ENCODE measurements at regions not wholly inside any gene's neighbourhood (a gene's known extent, or its start where the extent isn't known, plus 50 kb on each side); places are given as distances from the start of the nearest gene placed in this dataset.
"Not testable (repeated sequence)": the region's sequence is repeated elsewhere in the genome, so short reads cannot be mapped to it uniquely, and the experiment has no call there.

GRCh38 chr12:68984796-68985573 lies 52.0 kb upstream of the CPM start:
- no peak for DNase-seq

- DNase-seq: not testable (repeated sequence)
These were observed 64.6 kb upstream of the CPM start for GRCh38 chr12:68997526-68997925.

- DNase-seq: no peak
These were observed 65.1 kb upstream of the CPM start for GRCh38 chr12:68998041-68998440.

GRCh38 chr12:69000074-69000473 lies 67.1 kb upstream of the CPM start:
- DNase-seq: no peak

- DNase-seq: peak; percentile 60
These were observed 67.7 kb upstream of the CPM start for GRCh38 chr12:69000540-69001243.

- no peak for DNase-seq
These were observed 68.3 kb upstream of the CPM start for GRCh38 chr12:69001251-69001650.

- DNase-seq: peak; percentile 31
These were observed 70.0 kb upstream of the CPM start for GRCh38 chr12:69002969-69003368.

- DNase-seq: no peak
These were observed 71.0 kb upstream of the CPM start for GRCh38 chr12:69003991-69004390.

- DNase-seq: peak; percentile 77
These were observed 74.3 kb upstream of the CPM start for GRCh38 chr12:69007101-69007854.

- DNase-seq: peak; percentile 10
These were observed 74.9 kb upstream of the CPM start for GRCh38 chr12:69007855-69008351.

- peak; percentile 25 for DNase-seq
These were observed 75.5 kb upstream of the CPM start for GRCh38 chr12:69008520-69008919.

GRCh38 chr12:69014047-69014446 lies 81.1 kb upstream of the CPM start:
- DNase-seq: no peak

GRCh38 chr12:69015017-69015416 lies 82.0 kb upstream of the CPM start:
- DNase-seq: no peak

GRCh38 chr12:69015831-69016230 lies 82.9 kb upstream of the CPM start:
- no peak for DNase-seq

GRCh38 chr12:69019082-69019481 lies 86.1 kb upstream of the CPM start:
- DNase-seq: no peak

GRCh38 chr12:69019910-69020309 lies 86.9 kb upstream of the CPM start:
- no peak for DNase-seq

- no peak for DNase-seq
These were observed 89.7 kb upstream of the CPM start for GRCh38 chr12:69022674-69023073.

- no peak for DNase-seq
These were observed 90.9 kb upstream of the CPM start for GRCh38 chr12:69023840-69024239.

- no peak for DNase-seq
These were observed 91.4 kb upstream of the CPM start for GRCh38 chr12:69024413-69024812.

- peak; percentile 50 for DNase-seq
These were observed 91.9 kb upstream of the CPM start for GRCh38 chr12:69024907-69025306.

GRCh38 chr12:69026336-69026735 lies 93.4 kb upstream of the CPM start:
- no peak for DNase-seq

- peak; percentile 70 for DNase-seq
These were observed 94.5 kb upstream of the CPM start for GRCh38 chr12:69027411-69027881.

Measured in fibroblast of skin of right quadriceps (primary cell).